Heart right ventricle (tissue), 16 donors: ENCODE measurements at regions not wholly inside any gene's neighbourhood (a gene's known extent, or its start where the extent isn't known, plus 50 kb on each side); places are given as distances from the start of the nearest gene placed in this dataset.
"Not testable (repeated sequence)": the region's sequence is repeated elsewhere in the genome, so short reads cannot be mapped to it uniquely, and the experiment has no call there.

Experiments used
- ATAC-seq, 8 donors: fragments of 200-7000 bp; cut with Tn5 transposase; one replicate each; pipeline ENCODE4 v1.9.1; 2020; ENCODE audit warnings: mild to moderate bottlenecking in 8 of 8, moderate library complexity in 8 of 8, moderate number of reproducible peaks in 1 of 8
- DNase-seq, 2 donors: peaks; one replicate each; pipeline ENCODE4 v3.0.0-alpha.2; 2020
- H3K27ac ChIP-seq, 10 donors: fragments of 200-600 bp; sonication (generic) in 2 of 10; one replicate each; pipeline versions ENCODE4 v1.5.0 to v1.8.0; 2020 to 2022; ENCODE audit warnings: mild to moderate bottlenecking in 3 of 10
- H3K27me3 ChIP-seq, 7 donors: fragments of 200-600 bp; one replicate each; pipeline ENCODE4 v1.8.0; 2021 to 2022; ENCODE audit warnings: mild to moderate bottlenecking in 2 of 7
- H3K36me3 ChIP-seq, 9 donors: fragments of 200-600 bp; sonication (generic) in 1 of 9; one replicate each; pipeline versions ENCODE4 v1.5.0 to v1.8.0; 2020 to 2022; ENCODE audit warnings: mild to moderate bottlenecking in 2 of 9
- H3K4me1 ChIP-seq, 9 donors: fragments of 200-600 bp; sonication (generic) in 1 of 9; one replicate each; pipeline versions ENCODE4 v1.5.0 to v1.8.0; 2020 to 2022; ENCODE audit warnings: mild to moderate bottlenecking in 4 of 9
- H3K4me3 ChIP-seq, 10 donors: fragments of 200-600 bp; sonication (generic) in 2 of 10; one replicate each; pipeline versions ENCODE4 v1.5.0 to v1.8.0; 2020 to 2022; ENCODE audit warnings: mild to moderate bottlenecking in 7 of 10, moderate library complexity in 2 of 10
- H3K9me3 ChIP-seq, 11 donors: fragments of 200-600 bp in 10 of 11; sonication (generic) in 2 of 11; one replicate each; pipeline versions ENCODE4 v1.5.0 to v1.8.0; 2013 to 2022; ENCODE audit warnings: mild to moderate bottlenecking in 2 of 11, control low read depth in 1 of 11, moderate library complexity in 1 of 11
- CTCF ChIP-seq, 9 donors: fragments of 200-600 bp; sonication (generic) in 2 of 9; IDR thresholded peaks; one replicate each; pipeline versions ENCODE4 v1.5.0 to v1.8.0; 2021 to 2022; ENCODE audit warnings: antibody characterized with exemption in 9 of 9, mild to moderate bottlenecking in 5 of 9, moderate library complexity in 1 of 9
- WGBS, 2 donors: extraction: QIAGEN DNeasy Blood & Tissue Kit; methylation state at CpG; one replicate each; pipeline ENCODE4 v1.1.7; 2013; ENCODE audit warnings: inconsistent platforms in 1 of 2; 5-methylcytosine and 5-hydroxymethylcytosine counted together
- intact Hi-C, 10 donors: fragments of 100-400 bp; cut with DNase I; formaldehyde crosslinking; loops; one replicate each; pipeline versions ENCODE4 v1.11.1 to v1.14.2; 2022
- donor health status: Arrhythmogenic right ventricular cardiomyopathy.
- donor health status: ischemic (EF 13 %, LVEDD 7.1; RV severe dilation, severe dysfunction).
- donor health status: healthy with polysubstance abuse.
- donor health status: DM: no; HTN: yes; CAD: no.
- donor health status: DM: no; HTN: no; CAD: no.
- donor health status: ischemic (EF 25% LVEDD 6.9; RV normal size, moderate dysfunction).
- donor health status: ischemic (EF 25% LVEDD 5.7; RV mildly dilated, moderate dysfunction).
- donor health status: healthy.
- donor health status: DM: yes; HTN: yes; CAD: no.
- donor health status: Ischemic cardiomyopathy.
- donor health status: ischemic (EF 35%, LVEDD 5.7; RV mildly dilated, moderate dysfunction).
- donor health status: nonischemic (EF 11% LVEDD 7.7; RV severe dilation, severe dysfunction).
- donor health status: DM: yes; HTN: yes; CAD: no.
- donor health status: PGD.
- donor health status: ischemic (EF 29% LVEDD 5.4; RV normal size, mild dysfunction).
- donor health status: nonischemic (EF 23%, LVEDD 6.1; RV moderate dilation, normal function).

GRCh38 chr5:138637256-138637655 is 62.1 kb upstream of the HSPA9 start:
- Histone ChIP-seq H3K4me1 (peaks cover 0 to 12% (median 5%) of the 10 kb centered on the region in 9 donors), H3K27ac (no peak overlapping the region), H3K9me3 (no peaks in the 10 kb centered on the region), H3K4me3 (no peak overlapping the region), H3K36me3 (no peaks in the 10 kb centered on the region), H3K27me3 (peaks cover 0 to 9% (median 0%) of the 10 kb centered on the region in 7 donors)
- ATAC-seq (no peak), DNase-seq (no peak)
- TF ChIP-seq CTCF (IDR thresholded peaks at IDR 0.05), result no peak
- intact Hi-C loops, result loop anchor here in 2 of 10 donors (10.0 kb wide), 2 partner anchors 52 to 618 kb away; no protein-coding TSS in a partner anchor
- WGBS, 2 donors, result 94 to 96% methylated on average over 4 of the region's 4 CpGs

- no peak for DNase-seq
- TF ChIP-seq CTCF (IDR thresholded peaks at IDR 0.05), result no peak
- WGBS, 2 donors, result 83 to 86% methylated on average over 5 of the region's 5 CpGs
Observed at GRCh38 chr5:138636398-138636944, 61.3 kb upstream of the HSPA9 start.

GRCh38 chr5:138635708-138636107 is 60.5 kb upstream of the HSPA9 start:
- Histone ChIP-seq H3K27ac (peak overlapping the region in 1 of 10 donors; percentile 10), H3K4me1 (peaks cover 0 to 16% (median 5%) of the 10 kb centered on the region in 9 donors), H3K36me3 (no peaks in the 10 kb centered on the region), H3K27me3 (peaks cover 0 to under 1% (median 0%) of the 10 kb centered on the region in 7 donors), H3K9me3 (no peaks in the 10 kb centered on the region), H3K4me3 (no peak overlapping the region)
- 94 to 95% methylated on average over 5 of the region's 5 CpGs for whole genome bisulfite sequencing, 2 donors
- no peak for ATAC-seq
- no peak for TF ChIP-seq CTCF (IDR thresholded peaks at IDR 0.05)
- intact Hi-C loops, result loop anchor here in 2 of 10 donors (10.0 kb wide), 2 partner anchors 51 to 619 kb away; no protein-coding TSS in a partner anchor
- no peak for DNase-seq

More at GRCh38 chr5:138636398-138636944, 61.3 kb upstream of the HSPA9 start:
- H3K27me3 ChIP-seq, result peaks cover 0 to 8% (median 0%) of the 10 kb centered on the region in 7 donors
- intact Hi-C loops, result loop anchor here in 2 of 10 donors (10.0 kb wide), 2 partner anchors 52 to 618 kb away; no protein-coding TSS in a partner anchor
- no peaks in the 10 kb centered on the region for H3K9me3 ChIP-seq
- ATAC-seq, result no peak
- peaks cover 0 to 12% (median 4%) of the 10 kb centered on the region in 9 donors for H3K4me1 ChIP-seq
- H3K4me3 ChIP-seq, result no peak overlapping the region
- no peak overlapping the region for H3K27ac ChIP-seq
- no peaks in the 10 kb centered on the region for H3K36me3 ChIP-seq

- H3K27me3 ChIP-seq, result no peaks in the 10 kb centered on the region
- 36 to 38% methylated on average over 3 of the region's 3 CpGs for WGBS, 2 donors
- intact Hi-C loops, result loop anchor here in 2 of 10 donors (10.0 kb wide), 2 partner anchors 50 to 620 kb away; no protein-coding TSS in a partner anchor
- no peak for TF ChIP-seq CTCF (IDR thresholded peaks at IDR 0.05)
- peaks cover 0 to 16% (median 5%) of the 10 kb centered on the region in 9 donors for H3K4me1 ChIP-seq
- no peaks in the 10 kb centered on the region for H3K36me3 ChIP-seq
- no peaks in the 10 kb centered on the region for H3K9me3 ChIP-seq
- H3K4me3 ChIP-seq, result no peak overlapping the region
- DNase-seq (no peak), ATAC-seq (peak in 4 of 8 donors; percentile 16 to 60 (median 38))
- H3K27ac ChIP-seq, result peak overlapping the region in 2 of 10 donors; percentile 10 to 44
Observed at GRCh38 chr5:138635265-138635664, 60.1 kb upstream of the HSPA9 start.

- not testable (repeated sequence) for DNase-seq, H3K4me3 ChIP-seq, ATAC-seq, H3K36me3 ChIP-seq, H3K9me3 ChIP-seq, H3K27me3 ChIP-seq
- peak overlapping the region in 2 of 10 donors; percentile 10 to 44 for H3K27ac ChIP-seq
- intact Hi-C loops, result loop anchor here in 2 of 10 donors (10.0 kb wide), 2 partner anchors 50 to 620 kb away; no protein-coding TSS in a partner anchor
- H3K4me1 ChIP-seq, result peaks cover 0 to 16% (median 5%) of the 10 kb centered on the region in 9 donors
- WGBS, 2 donors, result 72 to 84% methylated on average over 4 of the region's 4 CpGs
Observed at GRCh38 chr5:138634804-138635203, 59.6 kb upstream of the HSPA9 start.
